Neural progenitor cell (in vitro differentiated cells): ENCODE measurements at regions not wholly inside any gene's neighbourhood (a gene's known extent, or its start where the extent isn't known, plus 50 kb on each side); places are given as distances from the start of the nearest gene placed in this dataset.
A peak's percentile ranks its signal among the peaks of the same experiment; 100 is the strongest.

Source experiments
- DNase-seq: peaks from one replicate; pipeline ENCODE4 v3.0.0-alpha.2; 2016; ENCODE audit warnings: low spot score
- H2AFZ ChIP-seq: fragments of 200-600 bp; sonication (generic); replicated peaks from 2 replicates; pipeline ENCODE4 v1.6.1; 2016; ENCODE audit warnings: antibody characterized with exemption
- H3F3A ChIP-seq: fragments of 200-600 bp; sonication (generic); 2 replicates; pipeline ENCODE4 v1.6.1; 2016; ENCODE audit warnings: antibody characterized with exemption, low read depth
- H3K27ac ChIP-seq: fragments of 200-600 bp; sonication (generic); 2 replicates; pipeline ENCODE4 v1.5.1; 2016; ENCODE audit warnings: mild to moderate bottlenecking
- H3K27me3 ChIP-seq: fragments of 200-600 bp; sonication (generic); 2 replicates; pipeline ENCODE4 v1.6.1; 2016; ENCODE audit warnings: mild to moderate bottlenecking, moderate library complexity
- H3K36me3 ChIP-seq: fragments of 200-600 bp; sonication (generic); 2 replicates; pipeline ENCODE4 v1.5.1; 2016
- H3K4me1 ChIP-seq: fragments of 200-600 bp; sonication (generic); 2 replicates; pipeline ENCODE4 v1.6.1; 2016; ENCODE audit warnings: mixed run types
- H3K4me2 ChIP-seq: fragments of 200-600 bp; sonication (generic); 2 replicates; pipeline ENCODE4 v1.6.1; 2016
- H3K4me3 ChIP-seq: fragments of 200-600 bp; sonication (generic); 2 replicates; pipeline ENCODE4 v1.5.1; 2016
- H3K79me2 ChIP-seq: fragments of 200-600 bp; sonication (generic); 2 replicates; pipeline ENCODE4 v1.6.1; 2016; ENCODE audit warnings: low read depth
- H3K9ac ChIP-seq: fragments of 200-600 bp; sonication (generic); 2 replicates; pipeline ENCODE4 v1.6.1; 2016
- H3K9me3 ChIP-seq: fragments of 200-600 bp; sonication (generic); 2 replicates; pipeline ENCODE4 v1.5.1; 2016; ENCODE audit warnings: low read depth
- H4K20me1 ChIP-seq: fragments of 200-600 bp; sonication (generic); 2 replicates; pipeline ENCODE4 v1.6.1; 2016; ENCODE audit warnings: low read depth
- H3K27ac Mint-ChIP-seq: 3 replicates; pipeline ENCODE4 v1.8.0; 2021; ENCODE audit warnings: mixed read lengths
- H3K27me3 Mint-ChIP-seq: 2 replicates; pipeline ENCODE4 v1.8.0; 2022; ENCODE audit warnings: low read depth, mild to moderate bottlenecking, inconsistent platforms, moderate library complexity, mixed read lengths; ENCODE audit not compliant: insufficient read depth
- H3K36me3 Mint-ChIP-seq: 3 replicates; pipeline ENCODE4 v1.8.0; 2021; ENCODE audit warnings: mixed read lengths
- H3K4me1 Mint-ChIP-seq: 3 replicates; pipeline ENCODE4 v1.8.0; 2021; ENCODE audit warnings: mixed read lengths
- H3K4me3 Mint-ChIP-seq: 3 replicates; pipeline ENCODE4 v1.8.0; 2021; ENCODE audit warnings: mild to moderate bottlenecking, moderate library complexity, mixed read lengths
- H3K9me3 Mint-ChIP-seq: 3 replicates; pipeline ENCODE4 v1.8.0; 2020; ENCODE audit warnings: mixed read lengths
- EZH2 ChIP-seq: fragments of 200-600 bp; sonication (generic); IDR thresholded peaks from 2 replicates; pipeline ENCODE4 v1.6.1; 2017; ENCODE audit warnings: antibody characterized with exemption, mild to moderate bottlenecking, moderate library complexity
- EZH2phosphoT487 ChIP-seq: fragments of 200-600 bp; sonication (generic); IDR thresholded peaks from 2 replicates; pipeline ENCODE4 v1.6.1; 2017; ENCODE audit warnings: antibody characterized with exemption
- TF ChIP-seq, protein P1 (sequence below): fragments of 200-600 bp; sonication (generic); IDR thresholded peaks from 2 replicates; pipeline ENCODE4 v1.5.1; 2017; ENCODE audit warnings: antibody characterized with exemption, mild to moderate bottlenecking

- no peaks in the 10 kb centered on the region for H4K20me1 ChIP-seq
- no peaks in the 10 kb centered on the region for H3K9me3 ChIP-seq
- H3K9ac ChIP-seq = no peak overlapping the region
- no peaks in the 10 kb centered on the region for H3F3A ChIP-seq
- DNase-seq = no peak
- TF ChIP-seq EZH2phosphoT487 (no peak), EZH2 (no peak)
- TF ChIP-seq, protein P1, sequence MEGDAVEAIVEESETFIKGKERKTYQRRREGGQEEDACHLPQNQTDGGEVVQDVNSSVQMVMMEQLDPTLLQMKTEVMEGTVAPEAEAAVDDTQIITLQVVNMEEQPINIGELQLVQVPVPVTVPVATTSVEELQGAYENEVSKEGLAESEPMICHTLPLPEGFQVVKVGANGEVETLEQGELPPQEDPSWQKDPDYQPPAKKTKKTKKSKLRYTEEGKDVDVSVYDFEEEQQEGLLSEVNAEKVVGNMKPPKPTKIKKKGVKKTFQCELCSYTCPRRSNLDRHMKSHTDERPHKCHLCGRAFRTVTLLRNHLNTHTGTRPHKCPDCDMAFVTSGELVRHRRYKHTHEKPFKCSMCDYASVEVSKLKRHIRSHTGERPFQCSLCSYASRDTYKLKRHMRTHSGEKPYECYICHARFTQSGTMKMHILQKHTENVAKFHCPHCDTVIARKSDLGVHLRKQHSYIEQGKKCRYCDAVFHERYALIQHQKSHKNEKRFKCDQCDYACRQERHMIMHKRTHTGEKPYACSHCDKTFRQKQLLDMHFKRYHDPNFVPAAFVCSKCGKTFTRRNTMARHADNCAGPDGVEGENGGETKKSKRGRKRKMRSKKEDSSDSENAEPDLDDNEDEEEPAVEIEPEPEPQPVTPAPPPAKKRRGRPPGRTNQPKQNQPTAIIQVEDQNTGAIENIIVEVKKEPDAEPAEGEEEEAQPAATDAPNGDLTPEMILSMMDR = no peak
- Mint-ChIP-seq H3K36me3 (no peaks in the 10 kb centered on the region), H3K4me1 (peaks cover 31% of the 10 kb centered on the region), H3K4me3 (no peak overlapping the region), H3K27me3 (no peaks in the 10 kb centered on the region), H3K27ac (no peak overlapping the region), H3K9me3 (no peaks in the 10 kb centered on the region)
- no peak overlapping the region for H3K4me2 ChIP-seq
- H3K36me3 ChIP-seq = no peaks in the 10 kb centered on the region
- no peaks in the 10 kb centered on the region for H3K27me3 ChIP-seq
- H3K4me1 ChIP-seq = peaks cover 9% of the 10 kb centered on the region
- no peaks in the 10 kb centered on the region for H3K79me2 ChIP-seq
- no peak overlapping the region for H2AFZ ChIP-seq
- no peak overlapping the region for H3K4me3 ChIP-seq
- no peak overlapping the region for H3K27ac ChIP-seq
Measured at GRCh38 chr6:30824698-30825097, 59.6 kb upstream of the DDR1 start.

- Histone ChIP-seq H3K36me3 (no peaks in the 10 kb centered on the region), H3F3A (no peaks in the 10 kb centered on the region), H3K27me3 (no peaks in the 10 kb centered on the region), H3K4me2 (no peak overlapping the region), H2AFZ (no peak overlapping the region), H3K4me1 (peaks cover 4% of the 10 kb centered on the region), H3K79me2 (no peaks in the 10 kb centered on the region), H3K9ac (no peak overlapping the region), H3K9me3 (no peaks in the 10 kb centered on the region), H4K20me1 (no peaks in the 10 kb centered on the region), H3K4me3 (no peak overlapping the region), H3K27ac (no peak overlapping the region)
- Mint-ChIP-seq H3K36me3 (no peaks in the 10 kb centered on the region), H3K4me1 (peaks cover 24% of the 10 kb centered on the region), H3K9me3 (no peaks in the 10 kb centered on the region), H3K4me3 (no peak overlapping the region), H3K27ac (peak overlapping the region; percentile 32), H3K27me3 (peaks cover 3% of the 10 kb centered on the region)
- no peak for DNase-seq
- TF ChIP-seq, protein P1 = no peak
- TF ChIP-seq EZH2 = no peak
Measured at GRCh38 chr6:30823534-30823865, 60.8 kb upstream of the DDR1 start.

DNA sequence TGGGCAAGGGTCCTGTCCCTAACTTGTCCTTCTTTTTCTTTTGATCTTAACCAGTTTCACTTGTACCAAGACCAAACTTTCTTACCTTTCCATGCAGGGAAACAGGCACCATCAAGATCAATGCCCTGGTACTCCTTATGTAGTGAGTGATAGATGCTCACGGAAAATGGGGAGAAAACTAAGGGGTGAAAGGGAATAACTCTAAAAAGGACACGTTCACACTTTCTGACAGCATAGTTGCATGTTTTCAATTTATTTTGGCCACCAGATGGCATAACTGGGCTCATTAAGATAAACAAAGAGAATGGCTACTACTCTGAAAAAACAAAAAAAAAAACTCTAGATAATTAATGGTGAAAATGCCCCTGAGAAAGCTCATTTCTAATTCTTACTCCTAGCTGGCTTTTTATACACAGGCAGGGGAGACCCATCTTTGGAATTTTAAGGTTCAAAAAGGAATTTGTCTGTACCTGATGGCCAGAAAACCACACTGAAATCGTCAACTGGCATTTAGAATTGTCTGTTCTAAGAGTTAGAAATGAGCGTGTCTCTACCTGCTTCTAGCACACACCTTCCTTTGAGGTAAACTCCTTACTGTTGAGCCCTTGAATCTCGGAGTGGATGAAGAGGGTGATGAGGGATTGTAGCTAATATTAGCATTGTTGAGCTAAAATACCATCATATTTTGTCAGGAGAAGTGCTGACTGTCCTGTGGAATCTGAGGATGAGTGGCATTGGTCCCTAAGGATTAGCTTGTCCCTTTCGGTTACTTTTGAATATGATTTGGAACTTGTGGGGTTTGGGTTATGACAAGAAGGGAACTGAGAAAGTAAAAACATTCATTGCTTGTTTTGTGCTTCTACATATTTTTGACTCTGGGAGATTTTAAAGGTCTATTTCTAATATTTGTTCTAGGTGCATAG is 62.2 kb upstream of the DDR1 start:
- H3K4me3 ChIP-seq = no peak overlapping the region
- H3F3A ChIP-seq = no peaks in the 10 kb centered on the region
- Mint-ChIP-seq H3K27ac (peak overlapping the region; percentile 61), H3K4me3 (no peak overlapping the region), H3K9me3 (no peaks in the 10 kb centered on the region), H3K36me3 (no peaks in the 10 kb centered on the region), H3K4me1 (peaks cover 19% of the 10 kb centered on the region), H3K27me3 (peaks cover 3% of the 10 kb centered on the region)
- peak overlapping the region; percentile 99 for H2AFZ ChIP-seq
- H3K36me3 ChIP-seq = no peaks in the 10 kb centered on the region
- no peak overlapping the region for H3K4me2 ChIP-seq
- no peak overlapping the region for H3K27ac ChIP-seq
- DNase-seq = peak; percentile 46
- H3K4me1 ChIP-seq = no peaks in the 10 kb centered on the region
- H3K9ac ChIP-seq = no peak overlapping the region
- no peaks in the 10 kb centered on the region for H3K9me3 ChIP-seq
- H3K27me3 ChIP-seq = no peaks in the 10 kb centered on the region
- no peaks in the 10 kb centered on the region for H4K20me1 ChIP-seq
- H3K79me2 ChIP-seq = no peaks in the 10 kb centered on the region
- TF ChIP-seq, protein P1 = peak; percentile 57
- TF ChIP-seq EZH2phosphoT487 (no peak), EZH2 (no peak)
